GM19043 (cell line): ENCODE measurements at regions not wholly inside any gene's neighbourhood (a gene's known extent, or its start where the extent isn't known, plus 50 kb on each side); places are given as distances from the start of the nearest gene placed in this dataset.

ENCODE experiments used
- ATAC-seq: cut with Tn5 transposase; IDR thresholded peaks from one replicate; pipeline ENCODE4 v1.9.1; 2021; ENCODE audit warnings: low read depth; ENCODE audit not compliant: unreplicated experiment

- ATAC-seq: no peak
These were observed 1261.8 kb downstream of the SLITRK5 start for GRCh38 chr13:88932950-88933349.

GRCh38 chr13:88937384-88937783 is 1266.2 kb downstream of the SLITRK5 start:
- ATAC-seq: no peak

- ATAC-seq: no peak
These were observed 1274.6 kb downstream of the SLITRK5 start for GRCh38 chr13:88945793-88946192.

GRCh38 chr13:88948501-88948900 is 1277.3 kb downstream of the SLITRK5 start:
- no peak for ATAC-seq

- ATAC-seq: no peak
These were observed 1287.7 kb downstream of the SLITRK5 start for GRCh38 chr13:88958821-88959220.

GRCh38 chr13:88976466-88976865 is 1305.3 kb downstream of the SLITRK5 start:
- no peak for ATAC-seq

- no peak for ATAC-seq
These were observed 1307.4 kb downstream of the SLITRK5 start for GRCh38 chr13:88978607-88979006.

GRCh38 chr13:88979465-88980175 is 1308.4 kb downstream of the SLITRK5 start:
- no peak for ATAC-seq

- ATAC-seq: no peak
These were observed 1332.5 kb downstream of the SLITRK5 start for GRCh38 chr13:89003656-89004055.

GRCh38 chr13:89011615-89012014 is 1340.4 kb downstream of the SLITRK5 start:
- no peak for ATAC-seq

GRCh38 chr13:89027694-89028306 is 1356.6 kb downstream of the SLITRK5 start:
- ATAC-seq: no peak

- no peak for ATAC-seq
These were observed 1357.9 kb downstream of the SLITRK5 start for GRCh38 chr13:89029062-89029461.

- no peak for ATAC-seq
These were observed 1362.8 kb downstream of the SLITRK5 start for GRCh38 chr13:89034015-89034414.

- no peak for ATAC-seq
These were observed 1381.5 kb downstream of the SLITRK5 start for GRCh38 chr13:89052699-89053098.

- no peak for ATAC-seq
These were observed 1382.2 kb downstream of the SLITRK5 start for GRCh38 chr13:89053418-89053817.

GRCh38 chr13:89057274-89057673 is 1386.1 kb downstream of the SLITRK5 start:
- no peak for ATAC-seq

GRCh38 chr13:89057862-89058261 is 1386.7 kb downstream of the SLITRK5 start:
- ATAC-seq: no peak

GRCh38 chr13:89061821-89062220 is 1390.7 kb downstream of the SLITRK5 start:
- ATAC-seq: no peak

- no peak for ATAC-seq
These were observed 1395.8 kb downstream of the SLITRK5 start for GRCh38 chr13:89066868-89067466.

GRCh38 chr13:89072979-89073378 is 1401.8 kb downstream of the SLITRK5 start:
- ATAC-seq: no peak

- no peak for ATAC-seq
These were observed 1405.5 kb downstream of the SLITRK5 start for GRCh38 chr13:89076622-89077021.

GRCh38 chr13:89082623-89083022 is 1411.5 kb downstream of the SLITRK5 start:
- no peak for ATAC-seq
